ENCODE measurements at regions not wholly inside any gene's neighbourhood (a gene's known extent, or its start where the extent isn't known, plus 50 kb on each side); places are given as distances from the start of the nearest gene placed in this dataset.

DNA sequence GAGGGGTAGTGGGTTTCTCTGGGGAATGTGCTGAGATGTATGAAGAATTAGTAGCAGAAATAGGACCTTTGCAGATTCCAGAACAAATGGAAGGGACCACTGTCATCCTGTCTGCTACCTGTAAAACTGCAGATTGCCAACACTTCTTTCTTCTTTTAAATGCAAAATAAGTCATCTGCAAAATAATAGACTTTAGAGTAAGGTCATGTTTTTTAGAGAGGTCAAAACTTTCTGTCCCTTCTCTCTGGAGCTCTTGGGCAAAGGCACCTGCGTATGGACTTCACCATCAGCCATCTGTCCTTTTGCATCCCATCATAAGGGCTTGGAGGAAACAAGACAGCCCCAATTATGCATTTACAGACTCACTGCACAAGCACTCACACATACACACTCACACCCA is 121.1 kb upstream of the PPARGC1A start:
- Histone ChIP-seq H3K36me3 (ENCODE audit: control insufficient read depth, insufficient read depth, low read length) (no peaks in the 10 kb centered on the region), H3K9me1 (ENCODE audit: control insufficient read depth, insufficient read depth, low read length) (no peaks in the 10 kb centered on the region), H3K4me3 (no peak overlapping the region), H3K9ac (ENCODE audit: insufficient read depth in 1 of 2, low read depth in 2 of 2, low read length in 2 of 2) (no peak overlapping the region), H3K27me3 (ENCODE audit: control insufficient read depth in 2 of 2, insufficient read depth in 2 of 2, low read length in 2 of 2) (no peaks in the 10 kb centered on the region), H3K9me3 (replicated peaks; ENCODE audit: control insufficient read depth, insufficient read depth, low read depth, low read length) (no peaks in the 10 kb centered on the region), H3K4me1 (replicated peaks in 1 of 2; ENCODE audit: control insufficient read depth in 2 of 2, insufficient read depth in 2 of 2, low read length in 2 of 2) (no peaks in the 10 kb centered on the region), H3K4me2 (ENCODE audit: insufficient read depth, low read length) (no peak overlapping the region), H4K20me1 (replicated peaks; ENCODE audit: control insufficient read depth, insufficient read depth, low read length) (no peaks in the 10 kb centered on the region), H3K79me2 (ENCODE audit: control insufficient read depth, insufficient read depth, low read length) (no peaks in the 10 kb centered on the region), H2AFZ (ENCODE audit: low read depth, low read length) (no peak overlapping the region), H3K27ac (ENCODE audit: extremely low read depth, low read depth, low read length) (no peak overlapping the region)
- ChIA-PET CTCF (ENCODE audit: low intra/inter-chr PET ratio) (no interaction called here), POLR2A (no interaction called here)
- ATAC-seq (no peak), DNase-seq (ENCODE audit: extremely low read depth in 1 of 4, low spot score in 3 of 4) (no peak), FAIRE-seq (no peak)
- in situ Hi-C loops (cut with MboI) (no loop called here), intact Hi-C loops (cut with micrococcal nuclease) (no loop called here)
- BruUV-seq (replicated peaks), result no TSS peak
- WGBS (ENCODE audit: insufficient coverage, low coverage, missing lambda C conversion rate), result 0% methylated on average over 1 of the region's 1 CpG
- no peak for TF ChIP-seq ZNF696 (CRISPR knock-in tag; conservative IDR thresholded peaks at IDR 0.05)
- TF ChIP-seq, protein P1, sequence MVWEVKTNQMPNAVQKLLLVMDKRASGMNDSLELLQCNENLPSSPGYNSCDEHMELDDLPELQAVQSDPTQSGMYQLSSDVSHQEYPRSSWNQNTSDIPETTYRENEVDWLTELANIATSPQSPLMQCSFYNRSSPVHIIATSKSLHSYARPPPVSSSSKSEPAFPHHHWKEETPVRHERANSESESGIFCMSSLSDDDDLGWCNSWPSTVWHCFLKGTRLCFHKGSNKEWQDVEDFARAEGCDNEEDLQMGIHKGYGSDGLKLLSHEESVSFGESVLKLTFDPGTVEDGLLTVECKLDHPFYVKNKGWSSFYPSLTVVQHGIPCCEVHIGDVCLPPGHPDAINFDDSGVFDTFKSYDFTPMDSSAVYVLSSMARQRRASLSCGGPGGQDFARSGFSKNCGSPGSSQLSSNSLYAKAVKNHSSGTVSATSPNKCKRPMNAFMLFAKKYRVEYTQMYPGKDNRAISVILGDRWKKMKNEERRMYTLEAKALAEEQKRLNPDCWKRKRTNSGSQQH (CRISPR knock-in tag; IDR thresholded peaks at IDR 0.05), result no peak
- no peak for TF ChIP-seq SRSF7 (optimal IDR thresholded peaks at IDR 0.05; ENCODE audit: low read depth, low read length)
- TF ChIP-seq LEF1 (IDR thresholded peaks at IDR 0.05), result no peak
- TF ChIP-seq, protein P2, sequence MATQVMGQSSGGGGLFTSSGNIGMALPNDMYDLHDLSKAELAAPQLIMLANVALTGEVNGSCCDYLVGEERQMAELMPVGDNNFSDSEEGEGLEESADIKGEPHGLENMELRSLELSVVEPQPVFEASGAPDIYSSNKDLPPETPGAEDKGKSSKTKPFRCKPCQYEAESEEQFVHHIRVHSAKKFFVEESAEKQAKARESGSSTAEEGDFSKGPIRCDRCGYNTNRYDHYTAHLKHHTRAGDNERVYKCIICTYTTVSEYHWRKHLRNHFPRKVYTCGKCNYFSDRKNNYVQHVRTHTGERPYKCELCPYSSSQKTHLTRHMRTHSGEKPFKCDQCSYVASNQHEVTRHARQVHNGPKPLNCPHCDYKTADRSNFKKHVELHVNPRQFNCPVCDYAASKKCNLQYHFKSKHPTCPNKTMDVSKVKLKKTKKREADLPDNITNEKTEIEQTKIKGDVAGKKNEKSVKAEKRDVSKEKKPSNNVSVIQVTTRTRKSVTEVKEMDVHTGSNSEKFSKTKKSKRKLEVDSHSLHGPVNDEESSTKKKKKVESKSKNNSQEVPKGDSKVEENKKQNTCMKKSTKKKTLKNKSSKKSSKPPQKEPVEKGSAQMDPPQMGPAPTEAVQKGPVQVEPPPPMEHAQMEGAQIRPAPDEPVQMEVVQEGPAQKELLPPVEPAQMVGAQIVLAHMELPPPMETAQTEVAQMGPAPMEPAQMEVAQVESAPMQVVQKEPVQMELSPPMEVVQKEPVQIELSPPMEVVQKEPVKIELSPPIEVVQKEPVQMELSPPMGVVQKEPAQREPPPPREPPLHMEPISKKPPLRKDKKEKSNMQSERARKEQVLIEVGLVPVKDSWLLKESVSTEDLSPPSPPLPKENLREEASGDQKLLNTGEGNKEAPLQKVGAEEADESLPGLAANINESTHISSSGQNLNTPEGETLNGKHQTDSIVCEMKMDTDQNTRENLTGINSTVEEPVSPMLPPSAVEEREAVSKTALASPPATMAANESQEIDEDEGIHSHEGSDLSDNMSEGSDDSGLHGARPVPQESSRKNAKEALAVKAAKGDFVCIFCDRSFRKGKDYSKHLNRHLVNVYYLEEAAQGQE (IDR thresholded peaks at IDR 0.05; ENCODE audit: borderline replicate concordance), result no peak
- TF ChIP-seq, protein P2 (CRISPR knock-in tag; IDR thresholded peaks at IDR 0.05; ENCODE audit: low read depth), result no peak
- no peak for TF ChIP-seq CBX2 (IDR thresholded peaks at IDR 0.05; ENCODE audit: insufficient read depth, low read length, poor library complexity, severe bottlenecking)
- TF ChIP-seq TCF7L2 (IDR thresholded peaks at IDR 0.05; ENCODE audit: low read depth, low read length), result no peak
- TF ChIP-seq MAFK (IDR thresholded peaks at IDR 0.05; ENCODE audit: low read length), result no peak
- TF ChIP-seq, protein P3, sequence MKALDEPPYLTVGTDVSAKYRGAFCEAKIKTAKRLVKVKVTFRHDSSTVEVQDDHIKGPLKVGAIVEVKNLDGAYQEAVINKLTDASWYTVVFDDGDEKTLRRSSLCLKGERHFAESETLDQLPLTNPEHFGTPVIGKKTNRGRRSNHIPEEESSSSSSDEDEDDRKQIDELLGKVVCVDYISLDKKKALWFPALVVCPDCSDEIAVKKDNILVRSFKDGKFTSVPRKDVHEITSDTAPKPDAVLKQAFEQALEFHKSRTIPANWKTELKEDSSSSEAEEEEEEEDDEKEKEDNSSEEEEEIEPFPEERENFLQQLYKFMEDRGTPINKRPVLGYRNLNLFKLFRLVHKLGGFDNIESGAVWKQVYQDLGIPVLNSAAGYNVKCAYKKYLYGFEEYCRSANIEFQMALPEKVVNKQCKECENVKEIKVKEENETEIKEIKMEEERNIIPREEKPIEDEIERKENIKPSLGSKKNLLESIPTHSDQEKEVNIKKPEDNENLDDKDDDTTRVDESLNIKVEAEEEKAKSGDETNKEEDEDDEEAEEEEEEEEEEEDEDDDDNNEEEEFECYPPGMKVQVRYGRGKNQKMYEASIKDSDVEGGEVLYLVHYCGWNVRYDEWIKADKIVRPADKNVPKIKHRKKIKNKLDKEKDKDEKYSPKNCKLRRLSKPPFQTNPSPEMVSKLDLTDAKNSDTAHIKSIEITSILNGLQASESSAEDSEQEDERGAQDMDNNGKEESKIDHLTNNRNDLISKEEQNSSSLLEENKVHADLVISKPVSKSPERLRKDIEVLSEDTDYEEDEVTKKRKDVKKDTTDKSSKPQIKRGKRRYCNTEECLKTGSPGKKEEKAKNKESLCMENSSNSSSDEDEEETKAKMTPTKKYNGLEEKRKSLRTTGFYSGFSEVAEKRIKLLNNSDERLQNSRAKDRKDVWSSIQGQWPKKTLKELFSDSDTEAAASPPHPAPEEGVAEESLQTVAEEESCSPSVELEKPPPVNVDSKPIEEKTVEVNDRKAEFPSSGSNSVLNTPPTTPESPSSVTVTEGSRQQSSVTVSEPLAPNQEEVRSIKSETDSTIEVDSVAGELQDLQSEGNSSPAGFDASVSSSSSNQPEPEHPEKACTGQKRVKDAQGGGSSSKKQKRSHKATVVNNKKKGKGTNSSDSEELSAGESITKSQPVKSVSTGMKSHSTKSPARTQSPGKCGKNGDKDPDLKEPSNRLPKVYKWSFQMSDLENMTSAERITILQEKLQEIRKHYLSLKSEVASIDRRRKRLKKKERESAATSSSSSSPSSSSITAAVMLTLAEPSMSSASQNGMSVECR (CRISPR knock-in tag; IDR thresholded peaks at IDR 0.05), result no peak
